GM21717 (cell line): ENCODE measurements at regions not wholly inside any gene's neighbourhood (a gene's known extent, or its start where the extent isn't known, plus 50 kb on each side); places are given as distances from the start of the nearest gene placed in this dataset.
"Not testable (repeated sequence)": the region's sequence is repeated elsewhere in the genome, so short reads cannot be mapped to it uniquely, and the experiment has no call there.

ENCODE experiments used
- ATAC-seq: cut with Tn5 transposase; IDR thresholded peaks from one replicate; pipeline ENCODE4 v1.9.1; 2021; ENCODE audit warnings: mild to moderate bottlenecking, moderate library complexity; ENCODE audit not compliant: unreplicated experiment

DNA sequence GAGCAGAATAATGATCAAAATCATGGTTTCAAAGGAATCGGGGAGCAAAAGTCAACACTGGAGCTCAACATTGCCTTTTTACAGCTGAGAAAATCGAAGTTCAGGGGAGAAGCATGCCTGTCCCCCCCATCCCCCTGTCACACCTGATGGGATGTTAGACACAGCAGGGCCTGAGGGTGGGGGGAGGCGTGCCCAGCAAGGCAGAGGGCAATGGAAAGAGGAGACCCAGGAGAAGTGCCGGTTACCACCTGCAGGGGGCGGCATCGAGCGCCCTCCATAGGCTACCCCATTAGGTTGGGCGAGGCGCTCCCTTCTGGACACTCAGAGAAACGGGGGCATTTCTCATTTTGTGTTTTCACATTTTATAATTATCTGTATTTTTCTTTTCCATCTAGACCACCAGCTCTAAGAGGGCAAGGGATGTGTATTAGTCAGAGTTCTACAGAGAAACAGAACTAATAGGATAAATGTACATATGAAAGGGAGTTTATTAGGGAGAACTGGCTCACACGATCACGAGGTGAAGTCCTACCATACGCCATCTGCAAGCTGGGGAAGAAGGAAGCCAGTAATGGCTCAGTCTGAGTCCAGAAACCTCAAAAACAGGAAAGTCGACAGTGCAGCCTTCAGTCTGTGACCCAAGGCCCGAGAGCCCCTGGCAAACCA lies 271.3 kb downstream of the LRATD1 start:
- peak; percentile 98 for ATAC-seq

DNA sequence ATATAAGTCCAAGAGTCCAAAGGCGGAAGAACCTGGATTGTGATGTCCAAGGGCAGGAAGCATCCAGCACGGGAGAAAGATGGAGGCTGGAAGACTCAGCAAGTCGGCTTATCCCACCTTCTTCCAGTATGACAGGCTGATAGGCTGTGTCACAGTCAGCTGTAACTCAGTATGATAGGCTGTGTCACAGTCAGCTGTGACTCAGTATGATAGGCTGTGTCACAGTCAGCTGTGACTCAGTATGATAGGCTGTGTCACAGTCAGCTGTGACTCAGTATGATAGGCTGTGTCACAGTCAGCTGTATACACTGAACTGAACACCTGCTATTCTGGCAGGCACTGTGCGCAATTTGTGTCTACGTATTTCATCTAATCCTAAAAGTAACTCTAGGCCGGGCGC lies 271.9 kb downstream of the LRATD1 start:
- not testable (repeated sequence) for ATAC-seq

- no peak for ATAC-seq
Measured at GRCh38 chr2:14905571-14905970, 273.1 kb downstream of the LRATD1 start.

DNA sequence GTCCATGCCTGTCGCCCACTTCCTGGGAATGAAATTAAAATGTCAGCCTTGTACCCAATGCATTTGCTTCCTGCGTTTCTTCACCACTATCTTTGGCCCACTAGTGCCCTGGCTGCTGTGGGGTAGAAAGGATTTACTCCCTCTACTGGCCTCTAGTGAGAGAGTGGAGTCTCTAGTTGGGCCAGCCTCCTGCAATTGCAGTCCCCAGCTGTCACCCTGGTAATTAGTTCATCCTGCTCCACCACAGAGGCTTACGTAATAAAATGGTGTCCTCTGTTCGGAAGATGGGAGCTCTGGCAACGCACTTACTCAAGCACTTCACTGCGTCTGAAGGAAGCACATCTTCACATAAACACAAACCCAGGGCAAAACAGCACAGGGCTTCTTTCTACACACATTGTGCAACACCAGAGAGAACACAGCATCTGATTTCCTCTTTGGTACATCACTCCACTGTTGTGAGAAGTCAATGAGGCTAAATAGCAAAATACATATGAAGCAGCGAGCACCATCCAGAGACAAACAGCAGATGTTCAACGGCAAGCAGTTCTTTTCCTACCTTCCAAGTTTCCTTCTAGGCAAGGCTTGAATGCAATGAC lies 274.6 kb downstream of the LRATD1 start:
- ATAC-seq, result no peak

DNA sequence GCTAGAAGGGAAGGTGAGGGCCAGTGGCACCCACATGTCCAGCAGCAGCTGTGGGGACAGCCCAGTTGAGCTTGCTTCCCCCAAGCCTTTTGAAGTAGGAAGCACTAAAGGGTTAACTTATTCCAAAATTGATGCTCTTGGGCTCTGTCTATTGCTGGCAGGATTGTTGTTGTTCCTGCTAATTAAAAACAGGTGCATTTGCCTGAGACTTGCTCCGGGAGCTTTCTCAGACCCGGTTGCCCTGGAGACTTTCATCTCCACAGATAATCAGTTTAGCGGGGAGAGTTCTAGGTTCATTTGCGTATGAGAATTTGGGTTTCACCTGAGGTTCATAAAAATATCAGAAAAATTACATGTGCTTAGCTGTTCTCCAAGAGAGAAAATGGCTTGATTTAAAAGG lies 277.3 kb downstream of the LRATD1 start:
- no peak for ATAC-seq

DNA sequence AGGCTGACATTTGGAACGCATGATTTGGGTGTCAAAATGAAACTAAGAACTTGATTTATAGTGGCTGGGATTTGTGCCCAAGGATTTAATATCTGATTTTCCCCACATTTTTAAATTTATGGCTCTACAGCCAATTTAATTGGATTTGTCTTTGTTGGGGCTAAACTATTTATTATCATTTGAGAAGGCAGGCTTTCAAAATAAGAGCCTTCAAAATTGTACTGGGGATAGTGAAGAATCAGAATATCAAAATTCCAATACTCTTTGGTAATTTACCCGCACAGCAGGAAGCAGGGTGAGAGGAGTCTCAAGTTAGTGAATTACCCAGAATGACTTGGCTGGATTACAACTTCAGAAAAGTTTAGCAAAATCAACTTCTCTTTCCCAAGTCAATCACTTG lies 278.1 kb downstream of the LRATD1 start:
- no peak for ATAC-seq

DNA sequence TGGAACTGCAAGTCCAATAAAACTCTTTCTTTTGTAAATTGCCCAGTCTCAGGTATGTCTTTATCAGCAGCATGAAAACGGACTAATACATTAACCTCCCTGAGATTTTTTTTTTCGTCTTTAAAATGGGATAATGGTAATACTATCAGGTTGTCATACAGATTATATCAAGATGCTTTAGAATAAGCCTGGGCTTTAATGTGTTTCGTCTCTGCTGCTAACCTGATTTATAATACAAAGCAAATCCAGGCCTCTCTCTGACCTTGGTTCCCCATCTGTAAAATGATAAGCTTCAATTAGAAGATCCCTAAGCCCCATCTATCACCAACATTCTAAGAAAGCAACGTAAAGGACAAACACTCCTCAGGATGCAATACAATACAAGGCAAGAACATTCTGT lies 283.5 kb downstream of the LRATD1 start:
- no peak for ATAC-seq

DNA sequence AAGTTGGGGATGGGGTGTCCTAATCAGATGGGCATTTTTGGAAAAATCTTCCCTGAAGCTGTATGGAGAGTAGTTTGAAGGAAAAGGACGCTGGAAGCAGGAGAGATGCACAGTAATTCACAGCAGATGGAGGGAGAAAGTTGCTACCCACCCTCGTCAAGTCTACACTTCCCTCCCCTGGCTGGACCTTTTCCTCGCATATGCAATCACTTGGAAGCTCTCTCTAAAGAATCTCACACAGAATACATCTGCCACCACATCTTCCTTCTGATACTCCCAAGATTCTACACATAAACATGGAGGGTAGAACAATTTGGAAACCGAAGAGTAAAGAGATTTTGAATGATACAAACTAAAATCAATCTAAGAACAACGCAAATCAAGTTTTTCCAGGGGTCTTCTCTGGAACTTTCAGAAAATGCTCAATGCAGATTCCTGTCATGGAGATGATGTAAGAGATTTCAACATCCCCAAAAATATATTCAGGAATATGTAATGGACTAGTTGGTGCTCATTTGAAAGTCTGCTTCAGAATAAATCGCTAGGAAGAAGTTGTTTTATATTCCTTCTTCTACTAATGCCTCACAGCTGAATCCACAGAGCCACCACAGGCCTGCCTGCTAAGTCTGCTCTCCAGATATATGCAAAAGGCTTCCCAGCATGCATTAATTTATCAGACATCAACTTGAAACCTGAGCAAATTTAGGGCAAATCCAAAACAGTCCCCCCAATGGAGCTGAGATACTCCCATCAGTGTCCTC lies 291.5 kb downstream of the LRATD1 start:
- ATAC-seq, result no peak

DNA sequence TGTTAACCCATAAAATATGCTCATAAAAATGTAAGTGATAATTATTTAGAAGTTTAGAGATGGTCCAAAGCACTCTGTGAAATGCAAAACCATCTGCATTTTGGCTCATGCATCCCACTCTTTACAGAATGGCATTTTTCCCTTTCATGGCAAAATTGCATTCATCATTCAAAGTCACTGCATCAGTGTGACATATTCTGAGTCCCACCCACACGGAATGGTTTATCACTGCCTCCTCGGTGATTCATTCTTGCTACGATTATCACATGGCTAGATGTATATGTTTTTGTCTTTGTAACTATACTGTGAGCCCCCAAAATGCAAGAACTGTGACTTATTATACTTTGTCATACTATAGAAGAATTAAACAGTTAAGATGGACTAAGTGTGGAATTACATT lies 293.0 kb downstream of the LRATD1 start:
- no peak for ATAC-seq

GRCh38 chr2:14927021-14927564 lies 294.6 kb downstream of the LRATD1 start:
- no peak for ATAC-seq

DNA sequence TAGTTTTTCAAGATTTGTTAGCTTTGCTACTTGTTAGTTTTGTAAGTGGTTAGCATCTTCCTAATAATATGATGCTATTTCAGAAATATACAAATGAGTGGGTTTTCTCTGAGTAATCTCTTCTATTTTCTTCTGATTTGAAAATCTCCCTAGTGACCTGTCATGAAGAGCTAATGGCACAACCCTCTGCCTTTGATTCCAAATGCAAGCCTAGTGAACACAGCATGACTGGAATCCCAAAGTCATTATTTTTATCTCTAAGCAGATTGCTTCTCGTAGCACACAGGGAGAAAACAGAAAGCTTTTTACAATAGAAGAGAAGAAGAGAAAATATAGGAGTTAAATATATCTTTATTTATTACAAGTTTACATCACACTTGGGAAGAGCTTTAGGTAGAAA lies 295.5 kb downstream of the LRATD1 start:
- no peak for ATAC-seq

GRCh38 chr2:14930441-14930840 lies 297.9 kb downstream of the LRATD1 start:
- ATAC-seq, result no peak

DNA sequence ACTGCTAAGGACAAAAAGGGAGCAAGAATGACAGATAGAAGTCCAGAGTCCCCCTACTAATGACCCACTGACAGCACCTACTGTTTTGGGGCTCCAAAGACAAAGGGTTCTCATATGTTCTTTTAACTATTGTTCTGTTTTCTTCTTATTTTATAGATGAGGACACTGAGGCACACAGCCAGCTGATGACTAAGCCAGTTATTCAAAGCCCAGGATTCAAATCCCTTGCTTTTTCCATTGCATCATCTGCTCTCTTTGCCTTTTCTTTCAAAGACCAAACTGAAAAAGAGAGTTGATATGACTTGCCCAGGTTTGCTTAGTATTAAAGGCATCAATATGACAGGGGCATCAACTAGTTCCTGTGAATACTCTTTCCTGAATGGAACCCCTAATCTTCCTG lies 299.8 kb downstream of the LRATD1 start:
- no peak for ATAC-seq

DNA sequence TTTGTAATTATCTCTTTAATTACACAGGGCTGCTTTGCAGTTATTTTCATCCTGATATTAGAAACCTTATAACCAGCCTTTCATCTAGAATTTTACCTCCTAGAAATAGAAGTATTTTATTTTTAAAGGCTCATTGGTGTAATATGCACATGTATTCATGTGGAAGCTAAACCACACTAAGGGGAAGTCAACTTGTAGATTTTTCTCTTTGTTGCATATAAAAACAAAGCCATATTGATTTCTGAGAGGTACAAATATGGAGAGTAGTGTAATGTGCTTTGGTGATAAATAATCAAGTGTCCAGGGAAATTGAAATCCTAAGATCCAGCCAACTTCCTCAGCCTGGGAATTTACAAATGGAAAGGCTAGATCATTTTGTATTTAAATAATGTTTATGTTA lies 301.2 kb downstream of the LRATD1 start:
- no peak for ATAC-seq

- no peak for ATAC-seq
Measured at GRCh38 chr2:14936426-14936825, 303.9 kb downstream of the LRATD1 start.

DNA sequence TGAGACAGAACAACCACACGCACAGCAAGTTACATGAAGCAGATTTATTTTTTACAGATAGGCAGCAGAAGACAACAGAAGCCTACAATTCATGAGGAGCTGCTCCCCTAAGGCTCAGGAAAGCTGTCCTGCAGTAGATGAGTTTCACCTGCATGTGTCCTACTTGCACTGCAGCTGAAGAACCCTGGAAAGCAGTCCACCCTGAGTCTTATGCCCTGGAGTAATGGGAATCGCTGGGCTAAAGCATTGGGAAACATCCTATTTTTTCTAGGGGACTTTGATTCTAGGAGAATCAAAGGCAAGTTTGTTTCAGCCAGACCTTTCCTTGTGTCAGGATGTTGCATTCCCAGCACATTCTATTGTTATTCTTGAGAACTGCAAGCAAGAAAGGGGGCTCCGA lies 304.8 kb downstream of the LRATD1 start:
- no peak for ATAC-seq

GRCh38 chr2:14941151-14941631 lies 308.7 kb downstream of the LRATD1 start:
- ATAC-seq, result no peak

DNA sequence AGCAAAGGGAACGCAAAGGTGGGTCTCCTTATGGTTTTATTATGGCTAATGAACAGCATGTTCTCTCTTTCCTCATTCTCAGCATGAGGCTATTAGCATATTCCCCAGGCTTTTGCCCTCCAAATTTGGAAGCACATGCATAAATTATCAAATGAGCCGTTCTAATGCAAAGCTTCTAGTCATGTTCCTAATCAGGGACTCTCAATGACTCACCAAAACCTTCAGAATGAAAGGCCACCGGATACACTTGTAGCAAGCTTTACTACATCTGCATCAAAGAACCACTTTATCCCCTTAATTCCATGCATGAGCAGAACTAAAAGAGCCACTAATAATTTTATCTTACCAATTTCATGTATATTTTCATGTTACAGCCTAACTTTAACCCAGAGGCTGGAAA lies 310.5 kb downstream of the LRATD1 start:
- no peak for ATAC-seq

- peak; percentile 85 for ATAC-seq
Measured at GRCh38 chr2:14944562-14945346, 312.2 kb downstream of the LRATD1 start.

GRCh38 chr2:14951569-14952285 lies 319.2 kb downstream of the LRATD1 start:
- ATAC-seq, result no peak
